HG03280 (cell line): ENCODE measurements at regions not wholly inside any gene's neighbourhood (a gene's known extent, or its start where the extent isn't known, plus 50 kb on each side); places are given as distances from the start of the nearest gene placed in this dataset.
"Not testable (repeated sequence)": the region's sequence is repeated elsewhere in the genome, so short reads cannot be mapped to it uniquely, and the experiment has no call there.

ENCODE experiments used
- ATAC-seq: cut with Tn5 transposase; IDR thresholded peaks from one replicate; pipeline ENCODE4 v1.9.1; 2021; ENCODE audit warnings: mild to moderate bottlenecking, moderate library complexity; ENCODE audit not compliant: unreplicated experiment

GRCh38 chr14:30069536-30069935 lies 141.9 kb upstream of the PRKD1 start:
- no peak for ATAC-seq

- not testable (repeated sequence) for ATAC-seq
Observed at GRCh38 chr14:30072454-30072853, 144.8 kb upstream of the PRKD1 start.

GRCh38 chr14:30077946-30078345 lies 150.3 kb upstream of the PRKD1 start:
- no peak for ATAC-seq

GRCh38 chr14:30078811-30079402 lies 151.3 kb upstream of the PRKD1 start:
- ATAC-seq = no peak

GRCh38 chr14:30082486-30082885 lies 154.8 kb upstream of the PRKD1 start:
- no peak for ATAC-seq

- ATAC-seq = no peak
Observed at GRCh38 chr14:30084811-30085210, 157.2 kb upstream of the PRKD1 start.

- ATAC-seq = no peak
Observed at GRCh38 chr14:30085943-30086342, 158.3 kb upstream of the PRKD1 start.

GRCh38 chr14:30088620-30089019 lies 161.0 kb upstream of the PRKD1 start:
- ATAC-seq = no peak

GRCh38 chr14:30108975-30109700 lies 181.5 kb upstream of the PRKD1 start:
- ATAC-seq = no peak

GRCh38 chr14:30114051-30114450 lies 186.4 kb upstream of the PRKD1 start:
- ATAC-seq = no peak

- no peak for ATAC-seq
Observed at GRCh38 chr14:30115756-30116155, 188.1 kb upstream of the PRKD1 start.

GRCh38 chr14:30118992-30119640 lies 191.5 kb upstream of the PRKD1 start:
- ATAC-seq = no peak

- ATAC-seq = no peak
Observed at GRCh38 chr14:30125322-30125979, 197.8 kb upstream of the PRKD1 start.

- ATAC-seq = no peak
Observed at GRCh38 chr14:30129807-30130206, 202.2 kb upstream of the PRKD1 start.

GRCh38 chr14:30131581-30132097 lies 204.0 kb upstream of the PRKD1 start:
- no peak for ATAC-seq

- no peak for ATAC-seq
Observed at GRCh38 chr14:30132196-30132595, 204.5 kb upstream of the PRKD1 start.

- ATAC-seq = no peak
Observed at GRCh38 chr14:30134936-30135335, 207.3 kb upstream of the PRKD1 start.

- ATAC-seq = no peak
Observed at GRCh38 chr14:30138567-30138966, 210.9 kb upstream of the PRKD1 start.

GRCh38 chr14:30142216-30142615 lies 214.6 kb upstream of the PRKD1 start:
- no peak for ATAC-seq

GRCh38 chr14:30143627-30144026 lies 216.0 kb upstream of the PRKD1 start:
- no peak for ATAC-seq

- ATAC-seq = no peak
Observed at GRCh38 chr14:30153717-30154116, 226.1 kb upstream of the PRKD1 start.
